Lung (tissue), 11 donors: ENCODE measurements at regions not wholly inside any gene's neighbourhood (a gene's known extent, or its start where the extent isn't known, plus 50 kb on each side); places are given as distances from the start of the nearest gene placed in this dataset.
A peak's percentile ranks its signal among the peaks of the same experiment; 100 is the strongest.

Source experiments
- ATAC-seq: fragments of 200-7000 bp; cut with Tn5 transposase; one replicate; pipeline ENCODE4 v1.9.1; 2020; ENCODE audit warnings: moderate number of reproducible peaks; ENCODE audit not compliant: insufficient read depth, low FRiP score
- DNase-seq, 3 donors: peaks; one replicate each; pipeline ENCODE4 v3.0.0-alpha.2; 2013 to 2017
- H3K27ac ChIP-seq, 2 donors: one replicate each; pipeline ENCODE4 v1.5.1; 2013; ENCODE audit warnings: mild to moderate bottlenecking in 2 of 2, moderate library complexity in 2 of 2, control low read depth in 1 of 2, inconsistent platforms in 1 of 2, low read depth in 1 of 2, low read length in 1 of 2
- H3K27me3 ChIP-seq, 3 donors: one replicate each; pipeline ENCODE4 v1.5.1; 2013; ENCODE audit warnings: low read length in 2 of 3; ENCODE audit not compliant: control insufficient read depth in 3 of 3, insufficient read depth in 3 of 3
- H3K36me3 ChIP-seq, 4 donors: one replicate each; pipeline ENCODE4 v1.5.1; 2013; ENCODE audit warnings: low read length in 4 of 4, mild to moderate bottlenecking in 1 of 4, moderate library complexity in 1 of 4; ENCODE audit not compliant: control insufficient read depth in 4 of 4, insufficient read depth in 4 of 4
- H3K4me1 ChIP-seq, 5 donors: one replicate each; pipeline ENCODE4 v1.5.1; 2013; ENCODE audit warnings: low read length in 5 of 5, mild to moderate bottlenecking in 2 of 5, moderate library complexity in 1 of 5; ENCODE audit not compliant: control insufficient read depth in 5 of 5, insufficient read depth in 5 of 5
- H3K4me3 ChIP-seq: one replicate; pipeline ENCODE4 v1.5.1; 2013; ENCODE audit warnings: mild to moderate bottlenecking, control low read depth, moderate library complexity
- H3K9ac ChIP-seq, 2 donors: one replicate each; pipeline ENCODE4 v1.5.1; 2013; ENCODE audit warnings: low read length in 2 of 2, control low read depth in 1 of 2; ENCODE audit not compliant: insufficient read depth in 1 of 2
- H3K9me3 ChIP-seq, 4 donors: one replicate each; pipeline ENCODE4 v1.5.1; 2013; ENCODE audit warnings: low read length in 3 of 4, mild to moderate bottlenecking in 1 of 4, moderate library complexity in 1 of 4; ENCODE audit not compliant: control insufficient read depth in 4 of 4, insufficient read depth in 3 of 4
- CTCF ChIP-seq: IDR thresholded peaks from 2 replicates; pipeline ENCODE4 v1.5.1; 2012; ENCODE audit warnings: mild to moderate bottlenecking; ENCODE audit errors: control extremely low read depth, extremely low read depth
- WGBS, 2 donors: extraction: QIAGEN DNeasy Blood & Tissue Kit; methylation state at CpG; one replicate each; pipeline ENCODE4 v1.1.7; 2013; 5-methylcytosine and 5-hydroxymethylcytosine counted together
- donor health status: control.
- donor health status: control.
- donor health status: Bipolar disorder and iron deficiency.
- donor health status: healthy.
- donor health status: DM: yes; HTN: yes; CAD: no.

GRCh38 chr20:16804793-16805187, 56.6 kb downstream of the OTOR start:
- H3K9ac ChIP-seq: no peak overlapping the region
- H3K9me3 ChIP-seq: peaks cover 0 to 7% (median 0%) of the 10 kb centered on the region in 4 donors
- H3K4me1 ChIP-seq: no peaks in the 10 kb centered on the region
- no peak for ATAC-seq
- no peak overlapping the region for H3K4me3 ChIP-seq
- H3K27me3 ChIP-seq: peaks cover 3 to 22% (median 10%) of the 10 kb centered on the region in 3 donors
- no peak for TF ChIP-seq CTCF
- H3K36me3 ChIP-seq: no peaks in the 10 kb centered on the region
- DNase-seq: no peak
- no peak overlapping the region for H3K27ac ChIP-seq
- WGBS, 2 donors: 63 to 67% methylated on average over 6 of the region's 6 CpGs

DNA sequence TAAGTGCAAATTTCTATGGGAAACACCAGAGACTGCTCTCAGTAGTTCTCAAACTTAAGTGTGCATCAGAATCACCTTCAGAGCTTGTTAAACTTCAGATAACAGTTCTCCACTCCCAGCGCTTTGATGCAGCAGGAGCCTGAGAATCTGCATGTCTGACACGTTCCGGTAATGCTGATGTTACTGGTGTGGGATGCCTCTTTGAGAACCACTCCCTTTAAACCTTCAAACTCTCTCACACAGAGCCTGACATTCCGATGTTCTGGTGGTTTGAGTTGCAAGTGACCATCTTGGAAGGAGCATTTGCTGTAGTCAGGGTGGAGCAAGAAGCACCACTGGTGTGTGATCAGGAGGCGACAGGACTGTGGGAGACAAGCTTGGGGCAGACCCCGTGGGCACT, 57.9 kb downstream of the OTOR start:
- 69 to 76% methylated on average over 6 of the region's 6 CpGs for WGBS, 2 donors
- Histone ChIP-seq H3K36me3 (no peaks in the 10 kb centered on the region), H3K9me3 (peaks cover 0 to 7% (median 0%) of the 10 kb centered on the region in 4 donors), H3K4me3 (no peak overlapping the region), H3K27ac (no peak overlapping the region), H3K9ac (no peak overlapping the region), H3K27me3 (peaks cover 3 to 22% (median 10%) of the 10 kb centered on the region in 3 donors), H3K4me1 (no peaks in the 10 kb centered on the region)
- DNase-seq: no peak
- ATAC-seq: no peak
- no peak for TF ChIP-seq CTCF

DNA sequence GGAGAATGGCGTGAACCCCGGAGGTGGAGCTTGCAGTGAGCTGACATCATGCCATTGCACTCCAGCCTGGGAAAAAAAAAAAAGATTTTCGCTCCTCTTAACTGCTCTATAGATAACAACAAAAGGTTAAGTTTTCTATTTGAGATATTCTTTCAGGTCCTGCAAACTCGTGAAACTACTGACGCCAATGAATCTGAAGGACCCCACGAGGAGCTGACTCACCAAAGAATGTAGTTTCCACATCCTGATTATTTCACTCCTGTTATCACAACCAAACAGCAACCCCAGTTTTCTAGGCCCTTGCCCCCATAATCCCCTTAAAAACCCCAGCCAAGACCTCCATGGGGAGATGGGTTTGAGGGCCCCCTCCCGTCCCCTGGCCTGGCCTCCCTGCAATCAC, 58.7 kb downstream of the OTOR start:
- H3K27me3 ChIP-seq: peaks cover 3 to 19% (median 10%) of the 10 kb centered on the region in 3 donors
- WGBS, 2 donors: 49 to 66% methylated on average over 7 of the region's 7 CpGs
- TF ChIP-seq CTCF: no peak
- no peak overlapping the region for H3K4me3 ChIP-seq
- DNase-seq (no peak), ATAC-seq (no peak)
- H3K9ac ChIP-seq: no peak overlapping the region
- peak overlapping the region in 1 of 2 donors; percentile 61 for H3K27ac ChIP-seq
- H3K4me1 ChIP-seq: no peaks in the 10 kb centered on the region
- H3K9me3 ChIP-seq: peaks cover 0 to 7% (median 0%) of the 10 kb centered on the region in 4 donors
- no peaks in the 10 kb centered on the region for H3K36me3 ChIP-seq

DNA sequence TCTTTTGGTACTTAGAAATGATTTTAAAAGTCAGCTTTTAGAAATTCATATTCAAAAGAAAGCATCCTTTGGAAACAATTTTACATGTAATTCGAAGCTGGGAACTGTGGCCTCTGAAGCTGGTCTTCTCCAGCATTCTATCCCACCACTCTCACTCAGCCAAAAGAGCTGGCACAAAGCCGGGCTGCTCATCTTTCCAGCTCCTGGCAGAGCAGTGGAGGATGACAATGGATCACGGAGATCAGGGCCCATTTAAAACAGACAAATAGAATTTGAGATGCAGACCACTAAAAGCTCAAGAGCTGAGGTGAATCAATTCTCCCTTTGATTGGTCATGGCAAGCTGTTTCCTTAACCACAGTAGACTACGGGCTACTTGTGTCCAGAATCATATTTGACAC, 60.6 kb downstream of the OTOR start:
- Histone ChIP-seq H3K27ac (no peak overlapping the region), H3K4me1 (no peaks in the 10 kb centered on the region), H3K4me3 (no peak overlapping the region), H3K27me3 (peaks cover 2 to 11% (median 3%) of the 10 kb centered on the region in 3 donors), H3K9me3 (peaks cover 0 to 7% (median 0%) of the 10 kb centered on the region in 4 donors), H3K36me3 (no peaks in the 10 kb centered on the region), H3K9ac (no peak overlapping the region)
- DNase-seq: no peak
- WGBS, 2 donors: 57 to 59% methylated on average over 4 of the region's 4 CpGs
- ATAC-seq: no peak
- no peak for TF ChIP-seq CTCF
